ENCODE measurements at regions not wholly inside any gene's neighbourhood (a gene's known extent, or its start where the extent isn't known, plus 50 kb on each side); places are given as distances from the start of the nearest gene placed in this dataset.

DNA sequence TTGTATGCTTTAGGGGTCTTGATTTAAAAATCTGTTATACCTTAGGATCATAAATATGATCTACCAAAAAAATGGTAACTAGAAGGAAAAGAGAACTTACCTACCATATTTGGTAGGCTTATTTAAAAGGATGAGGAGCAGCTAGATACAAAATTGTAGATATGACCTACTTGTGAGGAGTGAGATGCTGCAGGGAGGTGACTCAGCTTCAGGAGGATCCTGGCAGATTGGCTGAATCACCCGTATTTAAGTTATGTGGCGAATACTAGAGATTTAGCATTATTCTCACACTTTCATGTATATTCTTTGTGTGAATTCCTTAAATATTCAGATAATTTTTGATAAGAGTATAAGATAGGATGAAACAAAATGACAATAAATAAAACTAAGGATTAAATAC, 657.3 kb upstream of the LINC00305 start:
- TF ChIP-seq EZH2 (IDR thresholded peaks at IDR 0.05; ENCODE audit: low read length) (no peak), CTCF (optimal IDR thresholded peaks at IDR 0.05 in 1 of 3, IDR thresholded peaks at IDR 0.05 in 1 of 3, conservative IDR thresholded peaks at IDR 0.05 in 1 of 3; ENCODE audit: extremely low read depth in 1 of 3, insufficient read depth in 2 of 3, low read length in 3 of 3) (no peak)

Measured in keratinocyte (primary cell).